ENCODE measurements at regions not wholly inside any gene's neighbourhood (a gene's known extent, or its start where the extent isn't known, plus 50 kb on each side); places are given as distances from the start of the nearest gene placed in this dataset.

GRCh38 chr2:3117650-3118216 lies 259.9 kb downstream of the EIPR1 start:
- TF ChIP-seq, protein P1, sequence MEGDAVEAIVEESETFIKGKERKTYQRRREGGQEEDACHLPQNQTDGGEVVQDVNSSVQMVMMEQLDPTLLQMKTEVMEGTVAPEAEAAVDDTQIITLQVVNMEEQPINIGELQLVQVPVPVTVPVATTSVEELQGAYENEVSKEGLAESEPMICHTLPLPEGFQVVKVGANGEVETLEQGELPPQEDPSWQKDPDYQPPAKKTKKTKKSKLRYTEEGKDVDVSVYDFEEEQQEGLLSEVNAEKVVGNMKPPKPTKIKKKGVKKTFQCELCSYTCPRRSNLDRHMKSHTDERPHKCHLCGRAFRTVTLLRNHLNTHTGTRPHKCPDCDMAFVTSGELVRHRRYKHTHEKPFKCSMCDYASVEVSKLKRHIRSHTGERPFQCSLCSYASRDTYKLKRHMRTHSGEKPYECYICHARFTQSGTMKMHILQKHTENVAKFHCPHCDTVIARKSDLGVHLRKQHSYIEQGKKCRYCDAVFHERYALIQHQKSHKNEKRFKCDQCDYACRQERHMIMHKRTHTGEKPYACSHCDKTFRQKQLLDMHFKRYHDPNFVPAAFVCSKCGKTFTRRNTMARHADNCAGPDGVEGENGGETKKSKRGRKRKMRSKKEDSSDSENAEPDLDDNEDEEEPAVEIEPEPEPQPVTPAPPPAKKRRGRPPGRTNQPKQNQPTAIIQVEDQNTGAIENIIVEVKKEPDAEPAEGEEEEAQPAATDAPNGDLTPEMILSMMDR (IDR thresholded peaks at IDR 0.05; ENCODE audit: low read depth, low read length) = no peak
- H3K4me3 ChIP-seq (replicated peaks in 1 of 2; ENCODE audit: low read depth in 2 of 2, low read length in 2 of 2) = no peak overlapping the region
- DNase-seq (ENCODE audit: low read depth in 2 of 2) = no peak

DNA sequence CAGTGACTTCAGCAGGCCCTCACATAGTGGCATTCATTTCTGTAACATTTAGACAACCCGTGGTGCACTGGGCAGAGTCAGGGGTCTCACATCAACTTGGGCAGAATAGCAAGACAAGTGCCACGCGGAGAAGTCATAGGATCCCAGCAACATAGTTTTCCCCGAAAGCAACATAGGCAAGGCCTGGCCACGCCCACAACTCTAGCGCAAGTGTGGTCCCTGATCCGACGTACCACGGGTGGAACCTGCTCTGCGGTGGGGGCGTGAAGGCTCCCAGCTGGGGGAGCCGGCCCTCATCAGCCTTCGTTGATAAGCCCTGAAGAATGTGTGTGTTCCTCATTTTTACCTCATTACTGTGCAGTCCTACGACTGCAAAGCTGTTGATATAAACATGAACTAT lies 261.2 kb downstream of the EIPR1 start:
- H3K4me3 ChIP-seq (replicated peaks in 1 of 2; ENCODE audit: low read depth in 2 of 2, low read length in 2 of 2) = no peak overlapping the region
- no peak for DNase-seq (ENCODE audit: low read depth in 2 of 2)
- TF ChIP-seq, protein P1 (IDR thresholded peaks at IDR 0.05; ENCODE audit: low read depth, low read length) = no peak

DNA sequence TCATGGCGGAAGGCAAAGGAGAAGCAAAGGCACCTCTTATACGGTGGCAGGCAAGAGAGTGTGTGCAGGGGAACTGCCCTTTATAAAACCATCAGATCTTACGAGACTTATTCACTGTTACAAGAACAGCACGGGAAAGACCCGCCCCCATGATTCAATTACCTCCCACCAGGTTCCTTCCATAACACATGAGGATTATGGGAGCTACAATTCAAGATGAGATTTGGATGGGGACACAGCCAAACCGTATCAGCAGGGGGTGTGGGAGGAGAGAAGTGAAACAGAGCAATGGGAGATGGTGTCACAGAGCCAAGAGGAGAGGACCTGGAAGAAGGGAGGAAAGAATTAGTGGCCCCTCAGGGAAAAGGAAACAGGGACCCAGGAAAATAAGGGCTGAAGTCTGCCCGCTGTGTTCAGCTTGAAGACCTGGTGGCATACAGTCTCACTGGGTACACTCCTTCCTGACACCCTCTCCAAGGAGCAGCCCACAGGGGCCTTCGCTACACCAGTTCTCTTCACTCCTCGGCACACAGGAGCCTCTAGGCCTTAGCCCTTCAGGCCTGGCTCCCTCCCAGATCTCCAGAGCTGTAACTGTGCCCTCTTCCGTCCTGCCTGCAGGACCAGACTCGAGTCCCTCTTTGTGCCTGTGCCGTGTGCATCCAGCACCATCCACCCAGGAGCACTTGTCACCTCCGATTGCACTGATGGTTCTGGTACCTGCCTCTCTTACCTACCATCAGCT lies 262.1 kb downstream of the EIPR1 start:
- no peak overlapping the region for H3K4me3 ChIP-seq (replicated peaks in 1 of 2; ENCODE audit: low read depth in 2 of 2, low read length in 2 of 2)
- TF ChIP-seq, protein P1 (IDR thresholded peaks at IDR 0.05; ENCODE audit: low read depth, low read length) = no peak
- DNase-seq (ENCODE audit: low read depth in 2 of 2) = no peak

GRCh38 chr2:3114406-3115185 lies 263.0 kb downstream of the EIPR1 start:
- DNase-seq (ENCODE audit: low read depth in 2 of 2) = no peak
- no peak overlapping the region for H3K4me3 ChIP-seq (replicated peaks in 1 of 2; ENCODE audit: low read depth in 2 of 2, low read length in 2 of 2)
- TF ChIP-seq, protein P1 (IDR thresholded peaks at IDR 0.05; ENCODE audit: low read depth, low read length) = no peak

DNA sequence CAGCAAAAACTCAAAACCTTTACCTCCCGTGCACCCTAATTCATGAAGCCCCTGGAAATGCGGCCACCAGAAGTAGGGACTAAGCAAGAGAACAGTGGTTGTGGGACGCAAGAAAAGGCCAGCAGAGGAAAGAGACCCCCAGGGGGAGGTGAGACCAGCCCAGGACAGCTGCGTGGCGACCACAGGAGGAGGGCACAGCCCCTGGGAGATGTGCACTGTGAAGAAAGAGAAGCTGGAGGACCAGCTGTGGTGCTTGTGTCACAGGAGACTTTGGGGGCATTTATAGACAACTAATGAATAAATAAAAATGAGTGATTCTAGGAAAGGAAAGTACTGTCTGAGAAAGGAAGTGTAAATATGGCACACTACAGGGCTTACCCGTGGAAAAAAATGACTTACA lies 263.8 kb downstream of the EIPR1 start:
- DNase-seq (ENCODE audit: low read depth in 2 of 2) = no peak
- no peak overlapping the region for H3K4me3 ChIP-seq (replicated peaks in 1 of 2; ENCODE audit: low read depth in 2 of 2, low read length in 2 of 2)
- TF ChIP-seq, protein P1 (IDR thresholded peaks at IDR 0.05; ENCODE audit: low read depth, low read length) = no peak

DNA sequence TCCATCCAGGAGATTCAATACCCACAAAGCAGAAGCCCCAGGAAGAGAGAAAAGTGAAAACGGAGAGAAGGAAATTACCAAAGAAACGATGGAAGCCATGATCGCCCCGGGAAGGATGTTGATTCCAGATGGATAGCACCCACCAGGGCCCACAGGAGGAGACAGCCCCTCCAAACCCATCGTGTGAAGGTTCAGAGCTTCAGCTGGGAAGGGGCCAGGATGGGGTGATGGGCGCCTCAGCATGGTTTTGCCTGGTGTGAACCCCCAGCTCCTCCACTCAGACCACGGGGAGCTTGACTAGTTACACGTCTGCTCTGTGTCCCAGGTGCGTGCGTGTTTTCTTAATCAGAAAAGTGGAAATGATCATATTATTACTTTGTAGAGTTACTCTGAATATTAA lies 264.5 kb downstream of the EIPR1 start:
- DNase-seq (ENCODE audit: low read depth in 2 of 2) = no peak
- TF ChIP-seq, protein P1 (IDR thresholded peaks at IDR 0.05; ENCODE audit: low read depth, low read length) = no peak

More for the DNA sequence above, 264.5 kb downstream of the EIPR1 start:
- no peak overlapping the region for H3K4me3 ChIP-seq (replicated peaks in 1 of 2; ENCODE audit: low read depth in 2 of 2, low read length in 2 of 2)
